Colonic mucosa (tissue), 4 donors: ENCODE measurements at regions not wholly inside any gene's neighbourhood (a gene's known extent, or its start where the extent isn't known, plus 50 kb on each side); places are given as distances from the start of the nearest gene placed in this dataset.

Experiments
- DNase-seq: peaks from one replicate; pipeline ENCODE4 v3.0.0-alpha.2; 2020
- H3K27ac ChIP-seq: fragments of 200-600 bp; one replicate; pipeline ENCODE4 v1.8.0; 2021
- H3K27me3 ChIP-seq: fragments of 200-600 bp; one replicate; pipeline ENCODE4 v1.8.0; 2021
- H3K36me3 ChIP-seq: fragments of 200-600 bp; one replicate; pipeline ENCODE4 v1.8.0; 2021
- H3K4me1 ChIP-seq: fragments of 200-600 bp; one replicate; pipeline ENCODE4 v1.8.0; 2021; ENCODE audit warnings: mild to moderate bottlenecking
- H3K4me3 ChIP-seq: fragments of 200-600 bp; one replicate; pipeline ENCODE4 v1.8.0; 2021
- H3K9ac ChIP-seq, 2 donors: one replicate each; pipeline ENCODE4 v1.7.0; 2013; ENCODE audit warnings: control low read depth in 2 of 2, low read depth in 2 of 2, low read length in 2 of 2
- H3K9me3 ChIP-seq: fragments of 200-600 bp; one replicate; pipeline ENCODE4 v1.8.0; 2021
- CTCF ChIP-seq: fragments of 200-600 bp; IDR thresholded peaks from one replicate; pipeline ENCODE4 v1.8.0; 2022; ENCODE audit warnings: antibody characterized with exemption, mild to moderate bottlenecking
- intact Hi-C: fragments of 100-400 bp; cut with DNase I; formaldehyde crosslinking; loops from one replicate; pipeline ENCODE4 v1.14.1; 2022
- donor health status: healthy.
- donor health status: DM: no; HTN: no; CAD: no.
- donor health status: DM: no; HTN: no; CAD: no.

- no peaks in the 10 kb centered on the region for H3K9me3 ChIP-seq
Observed at GRCh38 chr14:43052897-43053296, 1446.2 kb downstream of the LRFN5 start.

GRCh38 chr14:43043850-43044249 is 1437.2 kb downstream of the LRFN5 start:
- DNase-seq = no peak
- H3K27ac ChIP-seq = no peak overlapping the region
- no peaks in the 10 kb centered on the region for H3K36me3 ChIP-seq
- intact Hi-C loops = no loop called here
- H3K4me3 ChIP-seq = no peak overlapping the region
- no peak overlapping the region for H3K9ac ChIP-seq
- no peak for TF ChIP-seq CTCF
- no peaks in the 10 kb centered on the region for H3K4me1 ChIP-seq
- H3K9me3 ChIP-seq = no peaks in the 10 kb centered on the region
- H3K27me3 ChIP-seq = no peaks in the 10 kb centered on the region

More at GRCh38 chr14:43052897-43053296, 1446.2 kb downstream of the LRFN5 start:
- no peaks in the 10 kb centered on the region for H3K4me1 ChIP-seq
- intact Hi-C loops = no loop called here
- no peak for TF ChIP-seq CTCF
- no peak overlapping the region for H3K4me3 ChIP-seq
- DNase-seq = no peak
- H3K9ac ChIP-seq = no peak overlapping the region
- no peaks in the 10 kb centered on the region for H3K36me3 ChIP-seq
- no peak overlapping the region for H3K27ac ChIP-seq
- H3K27me3 ChIP-seq = no peaks in the 10 kb centered on the region

GRCh38 chr14:43042408-43042807 is 1435.7 kb downstream of the LRFN5 start:
- no peak for DNase-seq
- no peaks in the 10 kb centered on the region for H3K36me3 ChIP-seq
- H3K27me3 ChIP-seq = no peaks in the 10 kb centered on the region
- intact Hi-C loops = no loop called here
- no peak for TF ChIP-seq CTCF
- H3K4me1 ChIP-seq = no peaks in the 10 kb centered on the region
- H3K4me3 ChIP-seq = no peak overlapping the region
- no peak overlapping the region for H3K27ac ChIP-seq
- no peak overlapping the region for H3K9ac ChIP-seq
- H3K9me3 ChIP-seq = no peaks in the 10 kb centered on the region

GRCh38 chr14:43041976-43042375 is 1435.3 kb downstream of the LRFN5 start:
- Histone ChIP-seq H3K36me3 (no peaks in the 10 kb centered on the region), H3K9ac (no peak overlapping the region), H3K4me1 (no peaks in the 10 kb centered on the region), H3K27ac (no peak overlapping the region), H3K9me3 (no peaks in the 10 kb centered on the region), H3K27me3 (no peaks in the 10 kb centered on the region), H3K4me3 (no peak overlapping the region)
- intact Hi-C loops = no loop called here
- no peak for DNase-seq
- no peak for TF ChIP-seq CTCF

- Histone ChIP-seq H3K9ac (no peak overlapping the region), H3K27ac (no peak overlapping the region), H3K36me3 (no peaks in the 10 kb centered on the region), H3K27me3 (no peaks in the 10 kb centered on the region), H3K4me3 (no peak overlapping the region), H3K4me1 (no peaks in the 10 kb centered on the region), H3K9me3 (no peaks in the 10 kb centered on the region)
- intact Hi-C loops = no loop called here
- TF ChIP-seq CTCF = no peak
- DNase-seq = no peak
Observed at GRCh38 chr14:43041207-43041606, 1434.5 kb downstream of the LRFN5 start.

- TF ChIP-seq CTCF = no peak
- Histone ChIP-seq H3K9ac (no peak overlapping the region), H3K27me3 (no peaks in the 10 kb centered on the region), H3K36me3 (no peaks in the 10 kb centered on the region), H3K4me1 (no peaks in the 10 kb centered on the region), H3K9me3 (no peaks in the 10 kb centered on the region), H3K27ac (no peak overlapping the region), H3K4me3 (no peak overlapping the region)
- intact Hi-C loops = no loop called here
- no peak for DNase-seq
Observed at GRCh38 chr14:43039881-43040280, 1433.2 kb downstream of the LRFN5 start.
